NT2/D1 (cell line): ENCODE measurements at regions not wholly inside any gene's neighbourhood (a gene's known extent, or its start where the extent isn't known, plus 50 kb on each side); places are given as distances from the start of the nearest gene placed in this dataset.

Source experiments
- YY1 ChIP-seq: IDR thresholded peaks from 2 replicates; pipeline ENCODE4 v1.6.1; 2011; ENCODE audit not compliant: insufficient read length, insufficient read depth
- ZNF274 ChIP-seq: IDR thresholded peaks from 2 replicates; pipeline ENCODE4 v1.6.1; 2011; ENCODE audit warnings: mild to moderate bottlenecking, low read depth, low read length

- TF ChIP-seq ZNF274 (no peak), YY1 (no peak)
These were observed 122.8 kb downstream of the ADRA2A start for GRCh38 chr10:111199587-111199986.
